ENCODE measurements at regions not wholly inside any gene's neighbourhood (a gene's known extent, or its start where the extent isn't known, plus 50 kb on each side); places are given as distances from the start of the nearest gene placed in this dataset.

DNA sequence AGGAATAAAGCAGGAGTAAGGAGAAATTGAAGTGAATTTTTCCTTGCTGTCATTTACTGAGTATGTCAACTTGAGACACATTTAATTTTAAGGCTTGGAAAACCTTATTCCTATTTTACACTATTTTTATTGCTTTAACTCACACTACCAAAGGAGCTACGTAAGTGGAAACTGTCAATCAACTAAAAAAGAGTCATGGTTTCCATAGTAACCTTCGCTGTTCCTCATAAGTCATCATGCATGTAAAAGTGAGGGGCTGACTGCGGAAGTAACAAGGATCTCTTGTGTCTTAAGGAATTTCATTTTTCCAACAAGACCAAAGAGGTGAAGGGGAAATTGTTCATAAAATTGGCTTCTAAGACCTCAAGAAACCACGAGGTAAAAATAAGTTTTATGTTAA lies 516.2 kb upstream of the CA10 start:
- TF ChIP-seq, protein P1, sequence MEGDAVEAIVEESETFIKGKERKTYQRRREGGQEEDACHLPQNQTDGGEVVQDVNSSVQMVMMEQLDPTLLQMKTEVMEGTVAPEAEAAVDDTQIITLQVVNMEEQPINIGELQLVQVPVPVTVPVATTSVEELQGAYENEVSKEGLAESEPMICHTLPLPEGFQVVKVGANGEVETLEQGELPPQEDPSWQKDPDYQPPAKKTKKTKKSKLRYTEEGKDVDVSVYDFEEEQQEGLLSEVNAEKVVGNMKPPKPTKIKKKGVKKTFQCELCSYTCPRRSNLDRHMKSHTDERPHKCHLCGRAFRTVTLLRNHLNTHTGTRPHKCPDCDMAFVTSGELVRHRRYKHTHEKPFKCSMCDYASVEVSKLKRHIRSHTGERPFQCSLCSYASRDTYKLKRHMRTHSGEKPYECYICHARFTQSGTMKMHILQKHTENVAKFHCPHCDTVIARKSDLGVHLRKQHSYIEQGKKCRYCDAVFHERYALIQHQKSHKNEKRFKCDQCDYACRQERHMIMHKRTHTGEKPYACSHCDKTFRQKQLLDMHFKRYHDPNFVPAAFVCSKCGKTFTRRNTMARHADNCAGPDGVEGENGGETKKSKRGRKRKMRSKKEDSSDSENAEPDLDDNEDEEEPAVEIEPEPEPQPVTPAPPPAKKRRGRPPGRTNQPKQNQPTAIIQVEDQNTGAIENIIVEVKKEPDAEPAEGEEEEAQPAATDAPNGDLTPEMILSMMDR (tag by site-specific recombination; IDR thresholded peaks at IDR 0.05), result no peak
- TF ChIP-seq ZNF292 (tag by site-specific recombination; IDR thresholded peaks at IDR 0.05; ENCODE audit: borderline replicate concordance, low read depth), result no peak
- no peak for TF ChIP-seq ZNF473 (tag by site-specific recombination; IDR thresholded peaks at IDR 0.05)
